Activated naive CD4-positive, alpha-beta T cell (primary cell): ENCODE measurements at regions not wholly inside any gene's neighbourhood (a gene's known extent, or its start where the extent isn't known, plus 50 kb on each side); places are given as distances from the start of the nearest gene placed in this dataset.
"Not testable (repeated sequence)": the region's sequence is repeated elsewhere in the genome, so short reads cannot be mapped to it uniquely, and the experiment has no call there.

Source experiments
- DNase-seq, 4 experiments: peaks; one replicate each; lab custom pipeline; 2025; lab: John Stamatoyannopoulos, UW

GRCh38 chr13:66154354-66154753 is 1075.8 kb downstream of the PCDH9 start:
- DNase-seq: no peak

- no peak for DNase-seq
Observed at GRCh38 chr13:66152596-66152995, 1077.5 kb downstream of the PCDH9 start.

GRCh38 chr13:66144357-66144756 is 1085.8 kb downstream of the PCDH9 start:
- not testable (repeated sequence) for DNase-seq

- DNase-seq: no peak
Observed at GRCh38 chr13:66139701-66140100, 1090.4 kb downstream of the PCDH9 start.

- no peak for DNase-seq
Observed at GRCh38 chr13:66139250-66139649, 1090.9 kb downstream of the PCDH9 start.

GRCh38 chr13:66138172-66138811 is 1091.8 kb downstream of the PCDH9 start:
- no peak for DNase-seq

GRCh38 chr13:66137384-66137783 is 1092.8 kb downstream of the PCDH9 start:
- DNase-seq: no peak

- no peak for DNase-seq
Observed at GRCh38 chr13:66128692-66129269, 1101.4 kb downstream of the PCDH9 start.

GRCh38 chr13:66128201-66128600 is 1101.9 kb downstream of the PCDH9 start:
- DNase-seq: no peak

- no peak for DNase-seq
Observed at GRCh38 chr13:66117563-66117962, 1112.6 kb downstream of the PCDH9 start.

- DNase-seq: no peak
Observed at GRCh38 chr13:66113882-66114526, 1116.1 kb downstream of the PCDH9 start.

GRCh38 chr13:66111628-66112027 is 1118.5 kb downstream of the PCDH9 start:
- DNase-seq: no peak

- DNase-seq: no peak
Observed at GRCh38 chr13:66106246-66106645, 1123.9 kb downstream of the PCDH9 start.

- no peak for DNase-seq
Observed at GRCh38 chr13:66102864-66103263, 1127.3 kb downstream of the PCDH9 start.

GRCh38 chr13:66099825-66100224 is 1130.3 kb downstream of the PCDH9 start:
- DNase-seq: no peak

- no peak for DNase-seq
Observed at GRCh38 chr13:66098931-66099628, 1131.1 kb downstream of the PCDH9 start.

GRCh38 chr13:66089711-66090110 is 1140.4 kb downstream of the PCDH9 start:
- no peak for DNase-seq

- no peak for DNase-seq
Observed at GRCh38 chr13:66087269-66087710, 1142.8 kb downstream of the PCDH9 start.

- no peak for DNase-seq
Observed at GRCh38 chr13:66077132-66077689, 1152.9 kb downstream of the PCDH9 start.

- DNase-seq: no peak
Observed at GRCh38 chr13:66076417-66076816, 1153.7 kb downstream of the PCDH9 start.

GRCh38 chr13:66074018-66074615 is 1156.0 kb downstream of the PCDH9 start:
- DNase-seq: no peak

GRCh38 chr13:66072097-66072496 is 1158.0 kb downstream of the PCDH9 start:
- not testable (repeated sequence) for DNase-seq
